BE2C (cell line): ENCODE measurements at regions not wholly inside any gene's neighbourhood (a gene's known extent, or its start where the extent isn't known, plus 50 kb on each side); places are given as distances from the start of the nearest gene placed in this dataset.
A peak's percentile ranks its signal among the peaks of the same experiment; 100 is the strongest.
"Not testable (repeated sequence)": the region's sequence is repeated elsewhere in the genome, so short reads cannot be mapped to it uniquely, and the experiment has no call there.

Experiments
- DNase-seq: peaks from one replicate; pipeline ENCODE4 v3.0.0-alpha.2; 2020
- H3K27me3 ChIP-seq: fragments of 250-450 bp; sonication (Bioruptor Pico); 2 replicates; pipeline ENCODE4 v1.5.1; 2020; ENCODE audit warnings: mild to moderate bottlenecking
- H3K36me3 ChIP-seq: fragments of 250-450 bp; sonication (Bioruptor Pico); 2 replicates; pipeline ENCODE4 v1.5.1; 2020; ENCODE audit warnings: mild to moderate bottlenecking
- H3K4me1 ChIP-seq: fragments of 250-450 bp; sonication (Bioruptor Pico); 2 replicates; pipeline ENCODE4 v1.5.1; 2020
- H3K4me3 ChIP-seq: 2 replicates; pipeline ENCODE4 v1.5.1; 2011; ENCODE audit warnings: low read depth, low read length
- H3K9me3 ChIP-seq: fragments of 250-450 bp; sonication (Bioruptor Pico); 2 replicates; pipeline ENCODE4 v1.5.1; 2020
- CTCF ChIP-seq: IDR thresholded peaks from 2 replicates; pipeline ENCODE4 v1.5.1; 2012; ENCODE audit warnings: mild to moderate bottlenecking, low read depth, low read length

GRCh38 chr1:54468288-54469084 lies 62.3 kb upstream of the SSBP3 start:
- H3K36me3 ChIP-seq, H3K4me1 ChIP-seq, H3K27me3 ChIP-seq, H3K4me3 ChIP-seq, DNase-seq, H3K9me3 ChIP-seq: not testable (repeated sequence)
- peak; percentile 11; the same call in 1 of the 2 replicates for TF ChIP-seq CTCF

- Histone ChIP-seq H3K4me3 (no peak overlapping the region), H3K36me3 (no peaks in the 10 kb centered on the region), H3K4me1 (peaks cover 10% of the 10 kb centered on the region), H3K9me3 (no peaks in the 10 kb centered on the region), H3K27me3 (no peaks in the 10 kb centered on the region)
- TF ChIP-seq CTCF: no peak
- no peak for DNase-seq
Observed at GRCh38 chr1:54465351-54465811, 59.2 kb upstream of the SSBP3 start.

GRCh38 chr1:54464477-54465146 lies 58.4 kb upstream of the SSBP3 start:
- Histone ChIP-seq H3K4me1 (peaks cover 10% of the 10 kb centered on the region), H3K4me3 (no peak overlapping the region), H3K36me3 (no peaks in the 10 kb centered on the region), H3K9me3 (no peaks in the 10 kb centered on the region), H3K27me3 (no peaks in the 10 kb centered on the region)
- DNase-seq: no peak
- TF ChIP-seq CTCF: no peak

GRCh38 chr1:54464031-54464476 lies 57.9 kb upstream of the SSBP3 start:
- Histone ChIP-seq H3K9me3 (no peaks in the 10 kb centered on the region), H3K4me1 (peaks cover 14% of the 10 kb centered on the region)
- no peak for TF ChIP-seq CTCF

GRCh38 chr1:54463259-54464030 lies 57.3 kb upstream of the SSBP3 start:
- no peaks in the 10 kb centered on the region for H3K27me3 ChIP-seq
- H3K4me1 ChIP-seq: peaks cover 14% of the 10 kb centered on the region
- no peaks in the 10 kb centered on the region for H3K36me3 ChIP-seq
- H3K9me3 ChIP-seq: no peaks in the 10 kb centered on the region
- no peak overlapping the region for H3K4me3 ChIP-seq
- DNase-seq: peak; percentile 26
- no peak for TF ChIP-seq CTCF

More at GRCh38 chr1:54464031-54464476, 57.9 kb upstream of the SSBP3 start:
- H3K36me3 ChIP-seq: no peaks in the 10 kb centered on the region
- H3K27me3 ChIP-seq: no peaks in the 10 kb centered on the region
- DNase-seq: no peak
- H3K4me3 ChIP-seq: no peak overlapping the region
